HS-5 (cell line): ENCODE measurements at regions not wholly inside any gene's neighbourhood (a gene's known extent, or its start where the extent isn't known, plus 50 kb on each side); places are given as distances from the start of the nearest gene placed in this dataset.
A peak's percentile ranks its signal among the peaks of the same experiment; 100 is the strongest.
"Not testable (repeated sequence)": the region's sequence is repeated elsewhere in the genome, so short reads cannot be mapped to it uniquely, and the experiment has no call there.

ENCODE experiments used
- DNase-seq: peaks from one replicate; pipeline ENCODE4 v3.0.0-alpha.2; 2012; ENCODE audit warnings: low read depth

- no peak for DNase-seq
These were observed 264.8 kb upstream of the KIF2A start for GRCh38 chr5:62041156-62041756.

GRCh38 chr5:62042007-62042406 lies 264.0 kb upstream of the KIF2A start:
- no peak for DNase-seq

GRCh38 chr5:62043289-62044280 lies 262.4 kb upstream of the KIF2A start:
- DNase-seq: no peak

- DNase-seq: no peak
These were observed 261.0 kb upstream of the KIF2A start for GRCh38 chr5:62044989-62045388.

- DNase-seq: no peak
These were observed 259.8 kb upstream of the KIF2A start for GRCh38 chr5:62046191-62046590.

- no peak for DNase-seq
These were observed 254.3 kb upstream of the KIF2A start for GRCh38 chr5:62051747-62052146.

GRCh38 chr5:62059960-62060359 lies 246.0 kb upstream of the KIF2A start:
- DNase-seq: no peak

GRCh38 chr5:62065050-62065449 lies 241.0 kb upstream of the KIF2A start:
- no peak for DNase-seq

GRCh38 chr5:62066761-62067277 lies 239.2 kb upstream of the KIF2A start:
- DNase-seq: no peak

GRCh38 chr5:62068554-62068953 lies 237.5 kb upstream of the KIF2A start:
- no peak for DNase-seq

- DNase-seq: no peak
These were observed 228.6 kb upstream of the KIF2A start for GRCh38 chr5:62077387-62077786.

GRCh38 chr5:62077823-62078550 lies 228.0 kb upstream of the KIF2A start:
- DNase-seq: no peak

- DNase-seq: peak; percentile 89
These were observed 223.6 kb upstream of the KIF2A start for GRCh38 chr5:62082370-62082801.

- no peak for DNase-seq
These were observed 222.8 kb upstream of the KIF2A start for GRCh38 chr5:62083247-62083646.

- DNase-seq: no peak
These were observed 222.3 kb upstream of the KIF2A start for GRCh38 chr5:62083661-62084060.

- no peak for DNase-seq
These were observed 221.6 kb upstream of the KIF2A start for GRCh38 chr5:62084391-62084790.

GRCh38 chr5:62090953-62091352 lies 215.1 kb upstream of the KIF2A start:
- DNase-seq: no peak

GRCh38 chr5:62093411-62093810 lies 212.6 kb upstream of the KIF2A start:
- no peak for DNase-seq

- DNase-seq: no peak
These were observed 212.0 kb upstream of the KIF2A start for GRCh38 chr5:62093976-62094375.

- DNase-seq: no peak
These were observed 208.6 kb upstream of the KIF2A start for GRCh38 chr5:62097361-62097760.

- DNase-seq: no peak
These were observed 205.8 kb upstream of the KIF2A start for GRCh38 chr5:62100201-62100600.

GRCh38 chr5:62103863-62104262 lies 202.1 kb upstream of the KIF2A start:
- not testable (repeated sequence) for DNase-seq
